GM12878 (cell line): ENCODE measurements at regions not wholly inside any gene's neighbourhood (a gene's known extent, or its start where the extent isn't known, plus 50 kb on each side); places are given as distances from the start of the nearest gene placed in this dataset.

Experiments
- CREM ChIP-seq: IDR thresholded peaks from 2 replicates; pipeline ENCODE4 v1.6.1; 2014; ENCODE audit warnings: antibody characterized with exemption, low read depth
- EED ChIP-seq: sonication (generic); IDR thresholded peaks from 2 replicates; pipeline ENCODE4 v1.6.1; 2016; ENCODE audit warnings: antibody characterized with exemption, low read depth
- FOXK2 ChIP-seq: fragments of 450-650 bp; IDR thresholded peaks from 2 replicates; pipeline ENCODE4 v1.6.1; 2017; ENCODE audit warnings: mild to moderate bottlenecking, moderate library complexity
- GATAD2B ChIP-seq: fragments of 450-650 bp; conservative IDR thresholded peaks from 2 replicates; pipeline ENCODE4 v1.6.1; 2017; ENCODE audit warnings: low read depth, mild to moderate bottlenecking, moderate library complexity
- HDGF ChIP-seq: fragments of 450-650 bp; IDR thresholded peaks from 2 replicates; pipeline ENCODE4 v1.6.1; 2016; ENCODE audit warnings: antibody characterized with exemption
- IRF3 ChIP-seq: fragments of 450-650 bp; IDR thresholded peaks from 2 replicates; pipeline ENCODE4 v1.6.1; 2014; ENCODE audit warnings: mild to moderate bottlenecking
- JUND ChIP-seq: IDR thresholded peaks from 2 replicates; pipeline ENCODE4 v1.6.1; 2012; ENCODE audit warnings: low read depth, mild to moderate bottlenecking, low read length, improper control_type of control experiment, moderate library complexity
- KDM1A ChIP-seq: fragments of 200-600 bp; sonication (generic); IDR thresholded peaks from 2 replicates; pipeline ENCODE4 v1.6.1; 2016; ENCODE audit warnings: borderline replicate concordance
- KLF5 ChIP-seq: fragments of 450-650 bp; IDR thresholded peaks from 2 replicates; pipeline ENCODE4 v1.6.1; 2014; ENCODE audit warnings: mild to moderate bottlenecking; ENCODE audit not compliant: partially characterized antibody
- MAX ChIP-seq: IDR thresholded peaks from 2 replicates; pipeline ENCODE4 v1.6.1; 2012; ENCODE audit warnings: low read depth, low read length, improper control_type of control experiment
- MEF2B ChIP-seq: fragments of 450-650 bp; IDR thresholded peaks from 2 replicates; pipeline ENCODE4 v1.6.1; 2018; ENCODE audit warnings: mild to moderate bottlenecking, moderate library complexity; ENCODE audit not compliant: partially characterized antibody, poor library complexity, severe bottlenecking
- MTA3 ChIP-seq: IDR thresholded peaks from 2 replicates; pipeline ENCODE4 v1.6.1; 2012; ENCODE audit warnings: low read length, inconsistent platforms, borderline replicate concordance
- MXI1 ChIP-seq: fragments of 150-350 bp; IDR thresholded peaks from 2 replicates; pipeline ENCODE4 v1.6.1; 2011; ENCODE audit warnings: low read depth, mild to moderate bottlenecking, inconsistent platforms, low read length, improper control_type of control experiment
- MYB ChIP-seq: fragments of 150-350 bp; IDR thresholded peaks from 2 replicates; pipeline ENCODE4 v1.6.1; 2014; ENCODE audit warnings: mild to moderate bottlenecking, low read depth, low read length, borderline replicate concordance
- NFIC ChIP-seq: IDR thresholded peaks from 2 replicates; pipeline ENCODE4 v1.6.1; 2012; ENCODE audit warnings: low read depth, mild to moderate bottlenecking, inconsistent platforms, low read length, moderate library complexity
- NR2C2 ChIP-seq: IDR thresholded peaks from 2 replicates; pipeline ENCODE4 v1.6.1; 2011; ENCODE audit warnings: borderline replicate concordance, low read depth; ENCODE audit not compliant: control insufficient read depth, insufficient read length
- POLR2AphosphoS5 ChIP-seq: IDR thresholded peaks from 2 replicates; pipeline ENCODE4 v1.6.1; 2011; ENCODE audit warnings: mild to moderate bottlenecking, low read length, inconsistent platforms
- RBBP5 ChIP-seq: fragments of 200-600 bp; sonication (generic); conservative IDR thresholded peaks from 2 replicates; pipeline ENCODE4 v1.6.1; 2016
- SIN3A ChIP-seq: IDR thresholded peaks from 2 replicates; pipeline ENCODE4 v1.6.1; 2012; ENCODE audit warnings: low read depth, low read length, improper control_type of control experiment
- SMAD5 ChIP-seq: IDR thresholded peaks from 2 replicates; pipeline ENCODE4 v1.6.1; 2016; ENCODE audit warnings: antibody characterized with exemption, low read depth
- SREBF2 ChIP-seq: IDR thresholded peaks from 2 replicates; pipeline ENCODE4 v1.6.1; 2012; ENCODE audit warnings: mild to moderate bottlenecking, low read length
- YBX1 ChIP-seq: fragments of 450-650 bp; IDR thresholded peaks from 2 replicates; pipeline ENCODE4 v1.6.1; 2016; ENCODE audit warnings: antibody characterized with exemption
- YY1 ChIP-seq: IDR thresholded peaks from 2 replicates; pipeline ENCODE4 v1.6.1; 2011; ENCODE audit warnings: low read depth, mild to moderate bottlenecking, low read length
- ZBED1 ChIP-seq: IDR thresholded peaks from 2 replicates; pipeline ENCODE4 v1.6.1; 2016; ENCODE audit warnings: borderline replicate concordance
- ZNF384 ChIP-seq: IDR thresholded peaks from 2 replicates; pipeline ENCODE4 v1.6.1; 2012; ENCODE audit warnings: low read depth, mild to moderate bottlenecking, low read length, improper control_type of control experiment, borderline replicate concordance
- TF ChIP-seq, protein P1 (sequence below): fragments of 450-650 bp; IDR thresholded peaks from 2 replicates; pipeline ENCODE4 v1.6.1; 2017; ENCODE audit warnings: low read depth, mild to moderate bottlenecking, moderate library complexity
- TF ChIP-seq, protein P2 (sequence below): fragments of 450-650 bp; IDR thresholded peaks from 2 replicates; pipeline ENCODE4 v1.6.1; 2017; ENCODE audit warnings: mild to moderate bottlenecking

- TF ChIP-seq KDM1A: no peak
- no peak for TF ChIP-seq HDGF
- TF ChIP-seq, protein P1, sequence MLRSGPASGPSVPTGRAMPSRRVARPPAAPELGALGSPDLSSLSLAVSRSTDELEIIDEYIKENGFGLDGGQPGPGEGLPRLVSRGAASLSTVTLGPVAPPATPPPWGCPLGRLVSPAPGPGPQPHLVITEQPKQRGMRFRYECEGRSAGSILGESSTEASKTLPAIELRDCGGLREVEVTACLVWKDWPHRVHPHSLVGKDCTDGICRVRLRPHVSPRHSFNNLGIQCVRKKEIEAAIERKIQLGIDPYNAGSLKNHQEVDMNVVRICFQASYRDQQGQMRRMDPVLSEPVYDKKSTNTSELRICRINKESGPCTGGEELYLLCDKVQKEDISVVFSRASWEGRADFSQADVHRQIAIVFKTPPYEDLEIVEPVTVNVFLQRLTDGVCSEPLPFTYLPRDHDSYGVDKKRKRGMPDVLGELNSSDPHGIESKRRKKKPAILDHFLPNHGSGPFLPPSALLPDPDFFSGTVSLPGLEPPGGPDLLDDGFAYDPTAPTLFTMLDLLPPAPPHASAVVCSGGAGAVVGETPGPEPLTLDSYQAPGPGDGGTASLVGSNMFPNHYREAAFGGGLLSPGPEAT: 0 out of 2 replicates have a peak, but pooled peaks have one; percentile 28
- no peak for TF ChIP-seq POLR2AphosphoS5
- TF ChIP-seq NFIC: 0 out of 2 replicates have a peak, but pooled peaks have one; percentile 37
- no peak for TF ChIP-seq SREBF2
- TF ChIP-seq SMAD5: no peak
- no peak for TF ChIP-seq MYB
- peak; percentile 17; the same call in 1 of the 2 replicates for TF ChIP-seq CREM
- no peak for TF ChIP-seq FOXK2
- TF ChIP-seq ZNF384: no peak
- no peak for TF ChIP-seq YBX1
- TF ChIP-seq YY1: no peak
- no peak for TF ChIP-seq MAX
- TF ChIP-seq IRF3: no peak
- TF ChIP-seq RBBP5: no peak
- no peak for TF ChIP-seq MTA3
- TF ChIP-seq, protein P2, sequence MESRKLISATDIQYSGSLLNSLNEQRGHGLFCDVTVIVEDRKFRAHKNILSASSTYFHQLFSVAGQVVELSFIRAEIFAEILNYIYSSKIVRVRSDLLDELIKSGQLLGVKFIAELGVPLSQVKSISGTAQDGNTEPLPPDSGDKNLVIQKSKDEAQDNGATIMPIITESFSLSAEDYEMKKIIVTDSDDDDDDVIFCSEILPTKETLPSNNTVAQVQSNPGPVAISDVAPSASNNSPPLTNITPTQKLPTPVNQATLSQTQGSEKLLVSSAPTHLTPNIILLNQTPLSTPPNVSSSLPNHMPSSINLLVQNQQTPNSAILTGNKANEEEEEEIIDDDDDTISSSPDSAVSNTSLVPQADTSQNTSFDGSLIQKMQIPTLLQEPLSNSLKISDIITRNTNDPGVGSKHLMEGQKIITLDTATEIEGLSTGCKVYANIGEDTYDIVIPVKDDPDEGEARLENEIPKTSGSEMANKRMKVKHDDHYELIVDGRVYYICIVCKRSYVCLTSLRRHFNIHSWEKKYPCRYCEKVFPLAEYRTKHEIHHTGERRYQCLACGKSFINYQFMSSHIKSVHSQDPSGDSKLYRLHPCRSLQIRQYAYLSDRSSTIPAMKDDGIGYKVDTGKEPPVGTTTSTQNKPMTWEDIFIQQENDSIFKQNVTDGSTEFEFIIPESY: no peak
- no peak for TF ChIP-seq SIN3A
- no peak for TF ChIP-seq MXI1
- TF ChIP-seq KLF5: no peak
- TF ChIP-seq EED: peak; percentile 47; the same call in 1 of the 2 replicates
- no peak for TF ChIP-seq NR2C2
- no peak for TF ChIP-seq ZBED1
- 0 out of 2 replicates have a peak, but pooled peaks have one; percentile 12 for TF ChIP-seq GATAD2B
- TF ChIP-seq JUND: no peak
- peak; percentile 13 for TF ChIP-seq MEF2B
Measured at GRCh38 chr1:25128121-25128621, 104.1 kb downstream of the SYF2 start (continued).
